CD8-positive, alpha-beta memory T cell (primary cell): ENCODE measurements at regions not wholly inside any gene's neighbourhood (a gene's known extent, or its start where the extent isn't known, plus 50 kb on each side); places are given as distances from the start of the nearest gene placed in this dataset.

ENCODE experiments used
- CTCF ChIA-PET: fragments of 350-600 bp; sonication (Branson Sonifier 250); formaldehyde crosslinking; loops from one replicate; lab custom pipeline; 2021; ENCODE audit warnings: antibody characterized with exemption; lab: Charles Lee
- POLR2A ChIA-PET: fragments of 350-600 bp; sonication (Branson Sonifier 250); formaldehyde crosslinking; loops from one replicate; lab custom pipeline; 2021; ENCODE audit warnings: antibody characterized with exemption; lab: Charles Lee
- DNase-seq, 5 donors: peaks; one replicate each; pipeline versions ENCODE4 v3.0.0 to v3.0.0-alpha.2; 2020 to 2022; ENCODE audit warnings: mixed read lengths in 1 of 5
- H3K27ac ChIP-seq: one replicate; pipeline ENCODE4 v1.7.0; 2013; ENCODE audit warnings: low read depth, mild to moderate bottlenecking, low read length, moderate library complexity
- H3K27me3 ChIP-seq: 2 replicates; pipeline ENCODE4 v1.7.0; 2013; ENCODE audit warnings: low read length, mild to moderate bottlenecking; ENCODE audit not compliant: insufficient read depth, poor library complexity, severe bottlenecking
- H3K36me3 ChIP-seq: 2 replicates; pipeline ENCODE4 v1.7.0; 2013; ENCODE audit warnings: mild to moderate bottlenecking, low read length, moderate library complexity; ENCODE audit not compliant: insufficient read depth
- H3K4me1 ChIP-seq: 2 replicates; pipeline ENCODE4 v1.7.0; 2013; ENCODE audit warnings: mild to moderate bottlenecking, low read length, moderate library complexity; ENCODE audit not compliant: insufficient read depth
- H3K4me3 ChIP-seq: 2 replicates; pipeline ENCODE4 v1.7.0; 2013; ENCODE audit warnings: mild to moderate bottlenecking, low read length
- H3K9me3 ChIP-seq: 2 replicates; pipeline ENCODE4 v1.7.0; 2013; ENCODE audit warnings: mild to moderate bottlenecking, low read length
- H3K27ac Mint-ChIP-seq, 8 donors: one replicate each; pipeline ENCODE4 v1.8.0; 2020 to 2021; ENCODE audit warnings: mixed read lengths in 8 of 8, mild to moderate bottlenecking in 6 of 8, inconsistent platforms in 3 of 8, moderate library complexity in 3 of 8
- H3K27me3 Mint-ChIP-seq, 2 donors: one replicate each; pipeline ENCODE4 v1.8.0; 2020 to 2021; ENCODE audit warnings: mixed read lengths in 2 of 2, mild to moderate bottlenecking in 1 of 2, moderate library complexity in 1 of 2
- H3K36me3 Mint-ChIP-seq, 3 donors: one replicate each; pipeline ENCODE4 v1.8.0; 2020 to 2021; ENCODE audit warnings: mixed read lengths in 3 of 3, inconsistent platforms in 1 of 3, mild to moderate bottlenecking in 1 of 3
- H3K4me1 Mint-ChIP-seq, 3 donors: one replicate each; pipeline ENCODE4 v1.8.0; 2020 to 2021; ENCODE audit warnings: mixed read lengths in 3 of 3, inconsistent platforms in 1 of 3, mild to moderate bottlenecking in 1 of 3
- H3K4me3 Mint-ChIP-seq, 7 donors: one replicate each; pipeline ENCODE4 v1.8.0; 2020 to 2021; ENCODE audit warnings: mixed read lengths in 7 of 7, mild to moderate bottlenecking in 6 of 7, moderate library complexity in 4 of 7, inconsistent platforms in 2 of 7
- H3K9me3 Mint-ChIP-seq, 5 donors: one replicate each; pipeline ENCODE4 v1.8.0; 2020 to 2022; ENCODE audit warnings: mixed read lengths in 5 of 5, mild to moderate bottlenecking in 3 of 5, moderate library complexity in 2 of 5, inconsistent platforms in 1 of 5

- Histone ChIP-seq H3K27ac (no peak overlapping the region), H3K9me3 (no peaks in the 10 kb centered on the region), H3K36me3 (no peaks in the 10 kb centered on the region), H3K4me3 (no peak overlapping the region), H3K27me3 (no peaks in the 10 kb centered on the region), H3K4me1 (no peaks in the 10 kb centered on the region)
- no peak for DNase-seq
- POLR2A ChIA-PET = no interaction called here
- CTCF ChIA-PET = no interaction called here
- Mint-ChIP-seq H3K4me3 (no peak overlapping the region), H3K27me3 (no peaks in the 10 kb centered on the region), H3K36me3 (no peaks in the 10 kb centered on the region), H3K27ac (no peak overlapping the region), H3K4me1 (no peaks in the 10 kb centered on the region), H3K9me3 (peaks cover 9 to 55% (median 10%) of the 10 kb centered on the region in 5 donors)
Observed at GRCh38 chr9:24602693-24603352, 57.1 kb upstream of the IZUMO3 start.
